ENCODE measurements at regions not wholly inside any gene's neighbourhood (a gene's known extent, or its start where the extent isn't known, plus 50 kb on each side); places are given as distances from the start of the nearest gene placed in this dataset.

DNA sequence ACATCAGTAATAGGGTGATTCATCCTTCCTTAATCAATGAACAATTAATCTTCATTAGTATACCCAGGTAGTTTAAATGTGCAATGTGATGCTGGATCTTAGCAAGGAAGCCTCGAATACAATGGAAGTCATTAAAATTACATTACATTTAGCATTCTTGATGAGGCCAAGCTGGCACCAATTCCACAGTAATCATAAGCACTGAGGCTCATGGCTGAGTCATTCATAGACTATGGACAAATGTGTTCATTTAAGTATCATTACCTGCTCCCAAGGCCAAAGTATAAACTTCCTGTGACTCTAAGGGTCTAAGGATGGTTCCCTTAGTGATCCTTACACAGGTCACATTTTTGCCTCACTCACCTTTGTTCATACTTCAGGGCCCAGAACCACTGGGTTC is 266.4 kb upstream of the CDIN1 start:
- no peak for TF ChIP-seq CTCF (IDR thresholded peaks at IDR 0.05; ENCODE audit: low read depth, low read length)
- H3K36me3 ChIP-seq: no peaks in the 10 kb centered on the region
- DNase-seq: no peak
- no peaks in the 10 kb centered on the region for H3K9me3 ChIP-seq (ENCODE audit: severe bottlenecking)
- no peak overlapping the region for H3K27ac ChIP-seq
- no peak overlapping the region for H3K4me3 ChIP-seq (ENCODE audit: low read depth, low read length)
- no peaks in the 10 kb centered on the region for H3K27me3 ChIP-seq (ENCODE audit: insufficient read depth, low read depth, severe bottlenecking)

DNA sequence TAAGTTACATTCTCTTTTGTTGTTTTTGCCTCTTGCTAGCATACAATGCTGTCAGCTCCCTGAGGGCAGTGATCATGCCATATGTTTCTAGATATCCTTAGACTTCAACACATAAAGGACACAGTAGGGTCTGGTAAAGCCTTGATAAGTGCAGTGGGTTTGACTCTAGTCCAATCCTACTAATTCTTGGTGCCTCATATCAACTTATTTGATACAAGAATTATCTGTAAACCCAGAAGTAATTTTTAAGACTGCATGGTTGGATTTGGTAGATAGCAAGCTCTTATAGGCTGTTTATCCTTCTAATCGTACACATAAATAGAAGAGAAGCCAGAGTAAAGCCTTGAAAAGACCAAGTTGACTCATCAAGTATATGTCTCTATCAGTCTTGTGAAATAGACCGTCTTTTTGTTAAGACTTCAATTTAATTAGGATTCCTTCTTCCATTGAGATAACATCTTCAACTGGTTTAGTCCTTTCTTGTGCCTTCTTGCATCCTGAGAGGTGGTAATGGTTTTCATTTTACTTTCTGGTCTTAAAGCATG is 265.6 kb upstream of the CDIN1 start:
- Histone ChIP-seq H3K27me3 (ENCODE audit: insufficient read depth, low read depth, severe bottlenecking) (no peaks in the 10 kb centered on the region), H3K9me3 (ENCODE audit: severe bottlenecking) (no peaks in the 10 kb centered on the region), H3K36me3 (no peaks in the 10 kb centered on the region), H3K4me3 (ENCODE audit: low read depth, low read length) (no peak overlapping the region), H3K27ac (no peak overlapping the region)
- no peak for TF ChIP-seq CTCF (IDR thresholded peaks at IDR 0.05; ENCODE audit: low read depth, low read length)
- no peak for DNase-seq

DNA sequence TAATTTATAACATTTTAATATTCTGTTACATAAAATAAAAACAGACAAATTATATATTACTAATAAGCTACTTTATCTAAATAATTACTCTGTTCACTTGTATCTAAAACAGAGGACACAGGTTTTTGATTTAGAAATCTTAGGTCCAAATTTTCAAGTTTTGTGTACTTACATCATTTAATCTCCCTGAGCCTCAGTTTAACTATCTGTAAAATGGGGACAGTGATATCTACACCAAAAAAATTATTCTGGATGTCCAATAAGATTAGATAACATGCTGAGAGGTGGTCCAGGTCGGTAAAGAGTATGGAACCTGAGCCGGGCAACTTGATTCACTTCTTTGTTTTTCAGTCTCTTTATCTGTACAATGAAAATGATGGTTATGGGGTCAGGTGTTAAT is 263.8 kb upstream of the CDIN1 start:
- Histone ChIP-seq H3K27ac (no peak overlapping the region), H3K9me3 (ENCODE audit: severe bottlenecking) (no peaks in the 10 kb centered on the region), H3K36me3 (no peaks in the 10 kb centered on the region), H3K4me3 (ENCODE audit: low read depth, low read length) (no peak overlapping the region), H3K27me3 (ENCODE audit: insufficient read depth, low read depth, severe bottlenecking) (no peaks in the 10 kb centered on the region)
- no peak for TF ChIP-seq CTCF (IDR thresholded peaks at IDR 0.05; ENCODE audit: low read depth, low read length)
- DNase-seq: no peak

- Histone ChIP-seq H3K27ac (no peak overlapping the region), H3K27me3 (ENCODE audit: insufficient read depth, low read depth, severe bottlenecking) (no peaks in the 10 kb centered on the region), H3K9me3 (ENCODE audit: severe bottlenecking) (no peaks in the 10 kb centered on the region), H3K4me3 (ENCODE audit: low read depth, low read length) (no peak overlapping the region), H3K36me3 (no peaks in the 10 kb centered on the region)
- DNase-seq: no peak
- no peak for TF ChIP-seq CTCF (IDR thresholded peaks at IDR 0.05; ENCODE audit: low read depth, low read length)
These were observed 255.8 kb upstream of the CDIN1 start for GRCh38 chr15:36323615-36324014.

GRCh38 chr15:36325206-36325605 is 254.2 kb upstream of the CDIN1 start:
- Histone ChIP-seq H3K9me3 (ENCODE audit: severe bottlenecking) (no peaks in the 10 kb centered on the region), H3K27me3 (ENCODE audit: insufficient read depth, low read depth, severe bottlenecking) (no peaks in the 10 kb centered on the region), H3K27ac (no peak overlapping the region), H3K4me3 (ENCODE audit: low read depth, low read length) (no peak overlapping the region), H3K36me3 (no peaks in the 10 kb centered on the region)
- no peak for DNase-seq
- no peak for TF ChIP-seq CTCF (IDR thresholded peaks at IDR 0.05; ENCODE audit: low read depth, low read length)

DNA sequence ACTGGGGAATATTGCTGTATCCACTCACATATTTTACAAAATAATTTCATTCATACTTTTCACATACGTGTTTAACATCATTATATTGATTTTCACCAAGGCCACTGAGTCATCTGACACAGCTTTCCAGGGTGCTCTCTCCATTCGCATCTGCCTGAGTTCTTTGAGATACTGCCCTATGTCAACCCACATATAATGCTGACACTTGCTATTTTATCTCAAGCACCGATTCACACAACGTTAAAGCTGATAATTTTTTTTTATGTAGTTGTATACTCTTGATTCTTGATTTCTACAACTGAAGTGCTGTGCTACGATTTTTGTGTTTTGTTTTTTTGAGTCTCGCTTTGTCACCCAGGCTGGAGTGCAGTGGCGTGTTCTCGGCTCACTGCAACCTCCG is 249.8 kb upstream of the CDIN1 start:
- DNase-seq: no peak
- TF ChIP-seq CTCF (IDR thresholded peaks at IDR 0.05; ENCODE audit: low read depth, low read length): no peak
- Histone ChIP-seq H3K36me3 (no peaks in the 10 kb centered on the region), H3K27me3 (ENCODE audit: insufficient read depth, low read depth, severe bottlenecking) (no peaks in the 10 kb centered on the region), H3K27ac (no peak overlapping the region), H3K9me3 (ENCODE audit: severe bottlenecking) (peaks cover 5% of the 10 kb centered on the region), H3K4me3 (ENCODE audit: low read depth, low read length) (no peak overlapping the region)
